Occipital lobe (tissue), 1 donor: ENCODE measurements at regions not wholly inside any gene's neighbourhood (a gene's known extent, or its start where the extent isn't known, plus 50 kb on each side); places are given as distances from the start of the nearest gene placed in this dataset.
A peak's percentile ranks its signal among the peaks of the same experiment; 100 is the strongest.
"Not testable (repeated sequence)": the region's sequence is repeated elsewhere in the genome, so short reads cannot be mapped to it uniquely, and the experiment has no call there.

Source experiments
- DNase-seq: peaks from one replicate; lab custom pipeline; 2025; lab: John Stamatoyannopoulos, UW

DNA sequence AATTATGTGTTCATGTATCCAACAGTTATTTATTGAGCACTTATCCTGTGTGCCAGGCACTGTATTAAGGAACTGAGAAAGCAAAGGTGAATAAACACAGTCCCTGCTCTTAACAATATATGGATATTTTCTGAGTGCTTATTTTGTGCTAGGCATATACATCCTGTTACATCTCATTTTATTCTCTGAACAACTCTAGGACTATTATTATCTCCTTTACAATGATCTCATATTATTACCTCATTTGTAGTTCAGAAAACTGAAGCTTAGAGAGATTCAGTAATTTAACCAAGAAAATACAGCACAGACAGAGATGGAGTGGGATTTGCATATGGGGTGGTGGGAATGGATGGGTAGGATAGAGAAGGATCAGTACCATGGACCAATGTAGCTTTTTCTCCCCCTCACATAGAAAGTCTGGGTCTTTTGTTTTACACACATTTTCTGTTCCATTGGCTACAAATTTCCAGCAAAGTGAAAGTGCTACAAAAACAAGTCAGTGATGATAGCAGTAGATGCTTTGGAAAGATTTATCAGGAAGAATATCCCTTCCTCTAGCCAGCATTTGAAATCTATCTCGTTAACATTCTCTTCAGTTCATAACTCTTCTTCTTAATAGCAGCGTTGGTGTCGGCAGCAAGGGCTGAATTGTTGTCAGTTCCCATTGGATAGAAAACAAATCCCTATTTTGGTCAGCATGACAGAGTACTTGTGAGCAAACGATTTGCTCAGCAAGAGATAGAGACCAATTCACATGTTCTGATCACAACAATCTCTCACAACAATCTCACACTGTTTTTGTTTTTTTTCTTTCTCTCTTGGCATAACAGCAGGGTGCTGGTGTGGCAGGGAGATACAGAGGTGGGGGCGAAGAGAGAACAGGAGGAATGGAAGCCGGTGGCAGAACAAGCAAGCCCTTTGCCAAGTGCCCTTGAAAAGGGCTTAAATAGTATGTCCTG, 102.2 kb upstream of the KCTD1 start:
- no peak for DNase-seq

DNA sequence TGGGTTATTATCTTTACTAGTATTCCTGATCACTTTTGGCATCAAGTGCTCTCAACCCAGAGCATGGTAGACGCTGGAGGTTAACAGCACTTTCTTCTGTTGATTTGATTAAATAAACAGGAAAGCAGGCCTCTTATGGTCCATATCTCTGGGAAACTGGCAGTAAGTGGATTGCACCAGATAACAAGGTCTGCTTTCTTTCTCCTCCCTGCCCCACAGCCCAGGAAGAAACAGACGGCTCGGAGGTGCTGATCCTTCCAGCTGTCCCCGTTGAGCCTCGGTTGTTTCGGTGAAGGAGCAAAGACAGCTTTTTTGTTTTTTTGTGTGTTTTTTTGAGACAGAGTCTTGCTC, 100.8 kb upstream of the KCTD1 start:
- no peak for DNase-seq

- DNase-seq: no peak
These were observed 100.3 kb upstream of the KCTD1 start for GRCh38 chr18:26648509-26649192.

GRCh38 chr18:26646901-26647300, 98.5 kb upstream of the KCTD1 start:
- DNase-seq: no peak

- no peak for DNase-seq
These were observed 94.3 kb upstream of the KCTD1 start for GRCh38 chr18:26642440-26643348.

GRCh38 chr18:26640541-26640940, 92.2 kb upstream of the KCTD1 start:
- DNase-seq: peak; percentile 18

DNA sequence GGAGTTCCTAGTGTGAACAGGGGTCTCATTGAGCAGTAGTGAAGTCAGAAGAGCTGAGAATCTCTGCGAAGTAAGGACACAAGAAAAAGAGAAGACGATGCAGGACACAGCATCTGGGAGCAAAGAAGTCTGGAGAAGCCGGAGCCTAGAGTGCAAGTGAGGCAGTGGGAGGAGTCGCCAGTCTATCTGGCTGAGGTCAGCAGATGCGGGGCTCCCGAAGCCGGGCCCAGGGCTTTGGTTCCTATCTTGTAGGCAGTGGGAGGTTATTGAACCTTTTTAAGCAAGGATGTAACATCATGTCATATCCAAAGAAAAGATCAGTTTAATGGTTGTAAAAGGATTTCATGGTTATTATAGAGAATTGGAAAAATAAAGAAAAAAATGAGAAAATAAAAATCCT, 90.8 kb upstream of the KCTD1 start:
- DNase-seq: no peak

- DNase-seq: no peak
These were observed 89.6 kb upstream of the KCTD1 start for GRCh38 chr18:26637983-26638382.

- DNase-seq: peak; percentile 50
These were observed 89.0 kb upstream of the KCTD1 start for GRCh38 chr18:26637324-26637723.

DNA sequence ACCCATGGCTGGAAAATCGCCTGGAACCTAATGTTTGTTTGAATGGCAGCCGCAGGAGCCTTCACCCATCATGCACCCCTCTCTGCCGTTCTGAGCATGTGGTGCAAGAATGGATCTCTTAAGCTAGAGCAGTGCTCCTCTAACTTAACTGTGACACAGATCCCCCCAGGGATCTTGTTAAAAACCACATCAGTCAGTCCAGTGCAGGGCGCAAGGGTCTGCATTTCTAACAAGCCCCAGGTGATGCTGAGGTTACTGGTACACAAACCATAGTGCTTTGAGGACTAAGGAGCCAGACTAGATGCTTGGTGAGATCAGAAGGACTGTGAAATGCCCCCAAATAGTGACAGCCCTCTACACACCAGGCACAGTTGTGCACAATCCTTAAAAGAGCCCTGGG, 87.1 kb upstream of the KCTD1 start:
- DNase-seq: no peak

DNA sequence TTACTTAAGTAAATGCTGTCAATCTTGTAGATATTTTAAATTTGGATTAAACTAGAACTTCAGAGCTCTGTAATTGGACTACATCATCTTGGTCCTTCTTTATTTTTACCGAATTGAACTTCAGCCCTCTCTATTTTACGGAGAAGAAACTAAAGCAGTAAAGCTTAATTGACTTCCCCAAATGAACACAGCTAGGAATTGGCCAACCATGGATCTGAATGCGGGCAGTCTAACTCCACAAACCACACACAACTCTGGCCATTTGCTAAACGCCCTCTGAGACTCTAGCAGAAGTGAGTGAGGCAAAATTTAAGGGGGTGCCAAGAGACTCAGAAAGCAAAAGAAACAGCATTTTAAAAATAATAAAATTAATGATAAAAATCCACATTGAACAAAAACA, 86.3 kb upstream of the KCTD1 start:
- no peak for DNase-seq

DNA sequence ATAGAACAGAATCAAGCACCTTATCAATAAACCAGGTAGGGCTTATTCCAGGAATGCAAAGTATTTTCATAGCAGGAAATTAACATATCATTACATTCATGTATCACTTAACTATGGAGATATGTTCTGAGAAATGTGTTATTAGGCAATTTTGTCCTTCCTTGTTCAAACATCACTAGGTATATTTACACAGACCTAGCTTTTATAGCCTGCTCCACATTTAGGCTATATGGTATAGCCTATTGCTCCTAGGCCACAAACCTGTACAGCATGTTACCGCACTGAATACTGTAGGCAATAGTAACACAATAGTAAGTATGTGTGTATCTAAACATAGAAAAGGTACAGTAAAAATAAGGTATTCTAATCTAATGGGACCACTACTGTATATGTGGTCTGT, 82.8 kb upstream of the KCTD1 start:
- no peak for DNase-seq

DNA sequence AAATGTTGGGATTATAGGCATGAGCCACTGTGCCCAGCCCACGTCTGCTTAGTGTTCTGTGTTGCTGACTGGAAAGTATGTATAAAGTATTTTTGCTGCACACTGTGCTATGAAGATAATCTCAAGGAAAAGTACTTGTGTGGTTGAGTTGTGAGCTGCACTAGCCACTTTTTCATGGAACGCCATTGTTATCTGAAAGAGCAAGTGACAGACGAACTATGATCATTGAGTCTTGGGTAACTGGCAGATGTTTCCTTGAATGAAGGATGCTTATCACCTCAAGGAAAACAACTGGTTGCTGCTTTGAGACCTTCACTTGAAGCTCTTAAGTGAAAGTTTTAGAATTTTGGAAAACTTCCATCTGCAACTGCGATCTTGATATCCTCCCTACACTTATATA, 82.2 kb upstream of the KCTD1 start:
- no peak for DNase-seq

DNA sequence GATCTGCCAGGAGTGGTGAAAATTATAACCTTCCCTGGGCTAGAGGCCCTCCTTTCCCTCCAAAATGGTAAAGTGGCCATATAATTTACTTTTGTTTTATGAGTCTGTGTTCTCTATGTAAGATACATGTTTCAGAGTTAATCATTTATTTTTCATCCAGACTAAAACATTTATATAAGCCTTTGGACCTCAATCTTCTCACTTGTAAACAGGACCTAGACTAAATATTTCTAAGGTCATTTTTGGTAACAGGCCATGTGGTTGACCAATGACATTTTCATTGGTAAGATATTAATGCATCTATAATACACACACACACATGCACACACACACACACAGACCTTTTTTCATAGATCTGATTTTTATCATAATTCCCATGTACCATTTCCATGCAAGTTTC, 79.7 kb upstream of the KCTD1 start:
- DNase-seq: no peak

- DNase-seq: no peak
These were observed 76.1 kb upstream of the KCTD1 start for GRCh38 chr18:26624443-26624842.

DNA sequence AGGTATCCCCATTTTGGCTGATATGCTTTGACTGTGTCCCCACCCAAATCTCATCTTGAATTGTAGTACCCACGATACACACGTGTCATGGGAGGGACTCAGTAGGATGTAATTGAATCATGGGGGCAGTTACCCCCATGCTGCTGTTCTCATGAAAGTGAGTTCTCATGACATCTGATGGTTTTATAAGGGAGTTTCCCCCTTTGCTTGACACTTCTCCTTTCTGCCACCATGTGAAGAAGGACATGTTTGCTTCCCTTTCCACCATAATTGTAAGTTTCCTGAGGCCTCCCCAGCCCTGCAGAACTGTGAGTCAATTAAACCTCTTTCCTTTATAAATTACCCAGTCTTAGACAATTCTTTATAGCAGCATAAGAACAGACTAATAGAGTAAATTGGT, 75.0 kb upstream of the KCTD1 start:
- DNase-seq: not testable (repeated sequence)

DNA sequence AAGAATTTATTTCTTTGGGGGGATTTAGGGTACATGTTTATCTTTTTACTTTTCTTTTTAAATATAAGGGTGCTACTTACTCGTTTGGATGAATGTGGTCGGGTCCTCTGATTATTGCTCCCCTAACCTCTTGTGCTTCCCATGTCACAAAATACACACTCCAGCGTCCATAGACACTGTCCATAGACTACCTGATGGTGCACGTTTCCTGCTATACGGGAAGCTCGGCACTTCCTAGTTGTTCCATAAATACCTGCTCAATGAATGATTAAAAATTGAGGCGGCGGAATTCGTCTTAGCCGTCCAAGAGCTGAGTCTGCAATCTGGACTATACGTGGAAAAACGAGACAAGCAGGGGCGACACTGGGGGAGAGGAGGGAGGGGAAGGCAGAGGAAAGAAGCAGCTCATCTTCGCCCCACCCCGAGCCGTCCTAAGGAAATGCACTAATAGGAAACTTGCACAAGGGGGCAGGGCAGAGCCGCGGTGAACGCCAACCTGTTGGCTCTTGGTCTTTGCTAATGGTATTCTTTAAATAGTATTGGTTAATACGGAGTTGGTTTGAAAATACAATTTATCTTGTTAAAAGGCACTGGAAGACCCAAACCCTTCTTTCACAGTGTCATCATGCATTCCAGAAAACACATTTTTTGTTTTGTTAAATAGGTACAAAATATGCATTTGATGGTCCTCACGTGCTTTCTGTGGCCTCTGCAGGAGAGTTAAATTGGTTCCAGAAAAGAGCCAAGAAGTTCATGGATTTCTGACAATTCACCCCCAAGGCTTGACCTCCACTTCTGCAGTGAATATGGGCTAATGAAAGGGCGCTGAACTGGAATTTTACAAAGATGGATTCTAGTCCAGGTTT, 73.0 kb upstream of the KCTD1 start:
- DNase-seq: peak; percentile 20

- DNase-seq: no peak
These were observed 71.0 kb upstream of the KCTD1 start for GRCh38 chr18:26619350-26619749.

DNA sequence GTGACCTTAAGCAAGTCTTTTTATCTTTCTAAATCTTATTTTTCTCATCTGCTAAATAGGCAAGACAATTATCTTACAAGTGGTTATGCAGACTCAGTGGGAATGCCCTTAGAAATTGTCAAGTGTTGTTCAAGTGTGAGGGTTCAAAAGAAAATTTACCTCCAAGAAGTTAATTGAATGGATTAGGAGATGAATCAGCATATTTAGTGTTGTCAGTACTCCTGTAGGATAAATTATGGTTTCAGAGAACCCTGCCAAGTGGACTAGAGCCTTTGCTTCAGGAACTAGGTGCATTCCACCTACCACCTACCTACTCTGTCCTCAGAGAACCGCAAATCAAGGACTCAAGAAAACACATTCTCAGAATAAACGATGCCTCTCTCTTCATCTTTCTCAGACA, 69.8 kb upstream of the KCTD1 start:
- no peak for DNase-seq

GRCh38 chr18:26617151-26617554, 68.8 kb upstream of the KCTD1 start:
- DNase-seq: no peak

DNA sequence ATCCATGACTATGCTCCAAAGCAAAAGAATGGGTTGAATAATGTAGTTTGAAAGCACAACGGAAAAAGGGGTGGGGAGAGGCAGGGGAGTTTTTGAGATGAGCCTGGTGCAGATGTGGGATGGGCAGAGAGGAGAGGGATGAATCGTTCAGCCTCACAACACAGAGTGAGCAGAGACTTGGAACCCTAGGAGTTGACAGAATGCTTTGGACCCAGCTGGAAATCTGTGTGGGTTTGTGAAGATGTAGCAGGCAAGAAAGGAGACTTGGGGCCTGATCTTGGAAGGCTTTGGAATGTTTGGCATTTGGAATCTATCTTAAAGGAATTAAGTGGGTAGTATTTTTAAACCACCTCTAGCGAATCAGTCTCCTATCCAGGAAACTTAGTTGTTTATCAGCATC, 66.0 kb upstream of the KCTD1 start:
- DNase-seq: no peak
